NB4 (cell line): ENCODE measurements at regions not wholly inside any gene's neighbourhood (a gene's known extent, or its start where the extent isn't known, plus 50 kb on each side); places are given as distances from the start of the nearest gene placed in this dataset.

Experiments
- DNase-seq: peaks from one replicate; pipeline ENCODE4 v3.0.0; 2010; ENCODE audit warnings: low read depth
- H3K4me3 ChIP-seq: one replicate; pipeline ENCODE4 v1.5.1; 2011; ENCODE audit warnings: mild to moderate bottlenecking, low read depth, low read length, moderate library complexity
- CTCF ChIP-seq: IDR thresholded peaks from one replicate; pipeline ENCODE4 v1.5.1; 2012; ENCODE audit warnings: low read depth, low read length
- MAX ChIP-seq: IDR thresholded peaks from 2 replicates; pipeline ENCODE4 v1.6.1; 2011; ENCODE audit warnings: low read depth, low read length
- MYC ChIP-seq: IDR thresholded peaks from 2 replicates; pipeline ENCODE4 v1.6.1; 2011; ENCODE audit warnings: low read depth, low read length
- POLR2A ChIP-seq: IDR thresholded peaks from 2 replicates; pipeline ENCODE4 v1.6.1; 2011; ENCODE audit warnings: mild to moderate bottlenecking; ENCODE audit not compliant: insufficient read length; ENCODE audit errors: extremely low read depth

GRCh38 chr11:8740129-8740528, 57.5 kb downstream of the RPL27A start:
- H3K4me3 ChIP-seq = no peak overlapping the region
- TF ChIP-seq MAX = no peak
- TF ChIP-seq CTCF = no peak
- no peak for TF ChIP-seq POLR2A
- TF ChIP-seq MYC = no peak
- no peak for DNase-seq

GRCh38 chr11:8744423-8744822, 61.8 kb downstream of the RPL27A start:
- DNase-seq = no peak
- H3K4me3 ChIP-seq = no peak overlapping the region
- TF ChIP-seq MAX = no peak
- TF ChIP-seq MYC = no peak
- no peak for TF ChIP-seq CTCF
- TF ChIP-seq POLR2A = no peak

- no peak overlapping the region for H3K4me3 ChIP-seq
- no peak for TF ChIP-seq POLR2A
- no peak for TF ChIP-seq MYC
- TF ChIP-seq MAX = no peak
- no peak for TF ChIP-seq CTCF
- no peak for DNase-seq
Observed at GRCh38 chr11:8745431-8746253, 63.0 kb downstream of the RPL27A start.

GRCh38 chr11:8746331-8746974, 63.9 kb downstream of the RPL27A start:
- DNase-seq = no peak
- TF ChIP-seq CTCF = no peak
- TF ChIP-seq MAX = no peak
- no peak for TF ChIP-seq POLR2A
- TF ChIP-seq MYC = no peak
- H3K4me3 ChIP-seq = no peak overlapping the region

GRCh38 chr11:8747173-8747572, 64.6 kb downstream of the RPL27A start:
- TF ChIP-seq CTCF = no peak
- no peak for TF ChIP-seq POLR2A
- DNase-seq = peak; percentile 52
- no peak overlapping the region for H3K4me3 ChIP-seq
